ENCODE measurements at regions not wholly inside any gene's neighbourhood (a gene's known extent, or its start where the extent isn't known, plus 50 kb on each side); places are given as distances from the start of the nearest gene placed in this dataset.

- H3K27ac ChIP-seq (replicated peaks) = no peak overlapping the region
Measured at GRCh38 chr7:131839967-131840690, 283.7 kb upstream of the PODXL start.

GRCh38 chr7:131836733-131837132, 280.3 kb upstream of the PODXL start:
- no peak for DNase-seq (ENCODE audit: low read depth in 1 of 2, low spot score in 1 of 2)
- TF ChIP-seq CTCF (IDR thresholded peaks at IDR 0.05; ENCODE audit: insufficient read depth, low read length) (no peak), REST (IDR thresholded peaks at IDR 0.05; ENCODE audit: insufficient replicate concordance, low read depth) (no peak), GABPA (IDR thresholded peaks at IDR 0.05; ENCODE audit: low read depth) (no peak), SPI1 (IDR thresholded peaks at IDR 0.05; ENCODE audit: borderline replicate concordance, low read depth) (no peak), POLR2AphosphoS5 (IDR thresholded peaks at IDR 0.05; ENCODE audit: low read depth) (no peak)
- H3K27me3 ChIP-seq (ENCODE audit: insufficient read depth, poor library complexity, severe bottlenecking) = no peaks in the 10 kb centered on the region

More at GRCh38 chr7:131839967-131840690, 283.7 kb upstream of the PODXL start:
- no peak for TF ChIP-seq GABPA (IDR thresholded peaks at IDR 0.05; ENCODE audit: low read depth)
- no peak for TF ChIP-seq REST (IDR thresholded peaks at IDR 0.05; ENCODE audit: insufficient replicate concordance, low read depth)
- no peak overlapping the region for H3K4me3 ChIP-seq (replicated peaks; ENCODE audit: insufficient read depth, low read length)
- H3K27me3 ChIP-seq (ENCODE audit: insufficient read depth, poor library complexity, severe bottlenecking) = no peaks in the 10 kb centered on the region
- DNase-seq (ENCODE audit: low read depth in 1 of 2, low spot score in 1 of 2) = no peak

GRCh38 chr7:131835141-131835540, 278.7 kb upstream of the PODXL start:
- TF ChIP-seq GABPA (IDR thresholded peaks at IDR 0.05; ENCODE audit: low read depth) (no peak), SPI1 (IDR thresholded peaks at IDR 0.05; ENCODE audit: borderline replicate concordance, low read depth) (no peak), CTCF (IDR thresholded peaks at IDR 0.05; ENCODE audit: insufficient read depth, low read length) (no peak), POLR2AphosphoS5 (IDR thresholded peaks at IDR 0.05; ENCODE audit: low read depth) (no peak), REST (IDR thresholded peaks at IDR 0.05; ENCODE audit: insufficient replicate concordance, low read depth) (no peak)

More at GRCh38 chr7:131836733-131837132, 280.3 kb upstream of the PODXL start:
- Histone ChIP-seq H3K27ac (replicated peaks) (no peak overlapping the region), H3K4me3 (replicated peaks; ENCODE audit: insufficient read depth, low read length) (no peak overlapping the region)

More at GRCh38 chr7:131835141-131835540, 278.7 kb upstream of the PODXL start:
- Histone ChIP-seq H3K27ac (replicated peaks) (no peak overlapping the region), H3K4me3 (replicated peaks; ENCODE audit: insufficient read depth, low read length) (no peak overlapping the region), H3K27me3 (ENCODE audit: insufficient read depth, poor library complexity, severe bottlenecking) (no peaks in the 10 kb centered on the region)
- DNase-seq (ENCODE audit: low read depth in 1 of 2, low spot score in 1 of 2) = no peak
